Mesenchymal stem cell (in vitro differentiated cells and primary cell): ENCODE measurements at regions not wholly inside any gene's neighbourhood (a gene's known extent, or its start where the extent isn't known, plus 50 kb on each side); places are given as distances from the start of the nearest gene placed in this dataset.
"Not testable (repeated sequence)": the region's sequence is repeated elsewhere in the genome, so short reads cannot be mapped to it uniquely, and the experiment has no call there.

Source experiments
- DNase-seq: peaks from one replicate; pipeline ENCODE4 v3.0.0-alpha.2; 2013
- H2AFZ ChIP-seq: one replicate; pipeline ENCODE4 v1.6.1; 2013; ENCODE audit warnings: low read depth, mild to moderate bottlenecking, control low read depth, inconsistent platforms, low read length, moderate library complexity
- H2AK5ac ChIP-seq: 2 replicates; pipeline ENCODE4 v1.6.1; 2013; ENCODE audit warnings: low read length, moderate library complexity, mild to moderate bottlenecking, inconsistent platforms; ENCODE audit not compliant: severe bottlenecking
- H2BK120ac ChIP-seq: one replicate; pipeline ENCODE4 v1.6.1; 2013; ENCODE audit warnings: low read depth, mild to moderate bottlenecking, inconsistent platforms, low read length, moderate library complexity
- H2BK12ac ChIP-seq, 2 experiments: one replicate each; pipeline ENCODE4 v1.6.1; 2013; ENCODE audit warnings: inconsistent platforms in 2 of 2, low read length in 2 of 2, mild to moderate bottlenecking in 2 of 2, moderate library complexity in 2 of 2, control low read depth in 1 of 2
- H2BK15ac ChIP-seq: one replicate; pipeline ENCODE4 v1.6.1; 2013; ENCODE audit warnings: mild to moderate bottlenecking, low read depth, inconsistent platforms; ENCODE audit not compliant: poor library complexity, severe bottlenecking
- H2BK5ac ChIP-seq: 2 replicates; pipeline ENCODE4 v1.6.1; 2013; ENCODE audit warnings: low read depth, mild to moderate bottlenecking, low read length, control low read depth, inconsistent platforms; ENCODE audit not compliant: poor library complexity, severe bottlenecking
- H3K14ac ChIP-seq, 2 experiments: one replicate each; pipeline ENCODE4 v1.6.1; 2013; ENCODE audit warnings: inconsistent platforms in 2 of 2, low read length in 2 of 2, control low read depth in 1 of 2, mild to moderate bottlenecking in 1 of 2, moderate library complexity in 1 of 2
- H3K18ac ChIP-seq, 2 experiments: one replicate each; pipeline ENCODE4 v1.6.1; 2013; ENCODE audit warnings: inconsistent platforms in 2 of 2, low read length in 2 of 2, control low read depth in 1 of 2, low read depth in 1 of 2, mild to moderate bottlenecking in 1 of 2
- H3K23ac ChIP-seq, 2 experiments: one replicate each; pipeline ENCODE4 v1.6.1; 2013; ENCODE audit warnings: inconsistent platforms in 2 of 2, low read length in 2 of 2, mild to moderate bottlenecking in 2 of 2, moderate library complexity in 2 of 2, control low read depth in 1 of 2
- H3K27ac ChIP-seq: 2 replicates; pipeline ENCODE4 v1.5.1; 2013; ENCODE audit warnings: mild to moderate bottlenecking, moderate library complexity, low read length, control low read depth, inconsistent platforms; ENCODE audit not compliant: poor library complexity, severe bottlenecking
- H3K27me3 ChIP-seq, 2 experiments: 2 replicates each; pipeline versions ENCODE4 v1.6.1 to v1.7.0; 2013; ENCODE audit warnings: low read length in 2 of 2, mild to moderate bottlenecking in 2 of 2, moderate library complexity in 2 of 2, control low read depth in 1 of 2, inconsistent platforms in 1 of 2; ENCODE audit not compliant: control insufficient read depth in 1 of 2, insufficient read depth in 1 of 2
- H3K36me3 ChIP-seq, 2 experiments: 2 replicates each; pipeline versions ENCODE4 v1.6.1 to v1.7.0; 2013; ENCODE audit warnings: low read length in 2 of 2, control low read depth in 1 of 2, inconsistent platforms in 1 of 2, low read depth in 1 of 2, mild to moderate bottlenecking in 1 of 2; ENCODE audit not compliant: insufficient read depth in 2 of 2, control insufficient read depth in 1 of 2
- H3K4ac ChIP-seq, 2 experiments: one replicate each; pipeline ENCODE4 v1.6.1; 2013; ENCODE audit warnings: inconsistent platforms in 2 of 2, low read length in 2 of 2, mild to moderate bottlenecking in 2 of 2, moderate library complexity in 2 of 2, control low read depth in 1 of 2, low read depth in 1 of 2
- H3K4me1 ChIP-seq: 2 replicates; pipeline ENCODE4 v1.6.1; 2013; ENCODE audit warnings: low read depth, low read length, control low read depth; ENCODE audit not compliant: control insufficient read depth, insufficient read depth
- H3K4me2 ChIP-seq: 2 replicates; pipeline ENCODE4 v1.6.1; 2013; ENCODE audit warnings: low read length, mild to moderate bottlenecking, inconsistent platforms; ENCODE audit not compliant: poor library complexity, severe bottlenecking
- H3K4me3 ChIP-seq, 2 experiments: 2 replicates each; pipeline versions ENCODE4 v1.5.1 to v1.7.0; 2013; ENCODE audit warnings: low read length in 2 of 2, mild to moderate bottlenecking in 2 of 2, control low read depth in 1 of 2, low read depth in 1 of 2; ENCODE audit not compliant: insufficient read depth in 1 of 2
- H3K79me1 ChIP-seq: replicated peaks from 2 replicates; pipeline ENCODE4 v1.6.1; 2013; ENCODE audit warnings: mild to moderate bottlenecking, control low read depth, low read length, inconsistent platforms; ENCODE audit not compliant: poor library complexity, severe bottlenecking
- H3K9ac ChIP-seq: 2 replicates; pipeline ENCODE4 v1.7.0; 2013; ENCODE audit warnings: mild to moderate bottlenecking, low read length, moderate library complexity
- H3K9me3 ChIP-seq: 2 replicates; pipeline ENCODE4 v1.7.0; 2013; ENCODE audit warnings: mild to moderate bottlenecking, low read length; ENCODE audit not compliant: control insufficient read depth
- H4K8ac ChIP-seq: one replicate; pipeline ENCODE4 v1.6.1; 2013; ENCODE audit warnings: inconsistent platforms, mild to moderate bottlenecking, low read length, moderate library complexity
- H4K91ac ChIP-seq: one replicate; pipeline ENCODE4 v1.6.1; 2013; ENCODE audit warnings: mild to moderate bottlenecking, low read length, inconsistent platforms
- WGBS: methylation state at CpG from one replicate; pipeline ENCODE4 v1.1.7; 2013; ENCODE audit warnings: mixed read lengths; 5-methylcytosine and 5-hydroxymethylcytosine counted together

GRCh38 chr2:21836719-21837118 is 713.0 kb downstream of the TDRD15 start:
- 81% methylated on average over 1 of the region's 1 CpG for WGBS
- H2BK12ac ChIP-seq = no peak overlapping the region
- no peaks in the 10 kb centered on the region for H3K79me1 ChIP-seq
- H3K4me3 ChIP-seq = peak overlapping the region in 1 of 2 experiments; percentile 42
- no peak overlapping the region for H3K18ac ChIP-seq
- peak overlapping the region; percentile 38 for H3K27ac ChIP-seq
- no peak overlapping the region for H4K8ac ChIP-seq
- no peaks in the 10 kb centered on the region for H3K9me3 ChIP-seq
- no peak overlapping the region for H2AK5ac ChIP-seq
- no peaks in the 10 kb centered on the region for H3K36me3 ChIP-seq
- H2BK15ac ChIP-seq = no peak overlapping the region
- no peak overlapping the region for H2AFZ ChIP-seq
- H3K4me2 ChIP-seq = peak overlapping the region; percentile 16
- no peak overlapping the region for H3K4ac ChIP-seq
- H4K91ac ChIP-seq = no peak overlapping the region
- peak overlapping the region; percentile 9 for H3K9ac ChIP-seq
- H3K4me1 ChIP-seq = no peaks in the 10 kb centered on the region
- no peak overlapping the region for H2BK5ac ChIP-seq
- no peaks in the 10 kb centered on the region for H3K27me3 ChIP-seq
- H2BK120ac ChIP-seq = no peak overlapping the region
- H3K23ac ChIP-seq = no peak overlapping the region
- peak; percentile 43 for DNase-seq
- H3K14ac ChIP-seq = no peak overlapping the region

- H2BK5ac ChIP-seq = no peak overlapping the region
- H2AFZ ChIP-seq = no peak overlapping the region
- peak overlapping the region; percentile 12 for H3K9ac ChIP-seq
- DNase-seq = peak; percentile 81
- H3K4ac ChIP-seq = no peak overlapping the region
- no peaks in the 10 kb centered on the region for H3K4me1 ChIP-seq
- 80% methylated on average over 1 of the region's 5 CpGs for WGBS
- no peaks in the 10 kb centered on the region for H3K27me3 ChIP-seq
- H4K8ac ChIP-seq = no peak overlapping the region
- H2BK12ac ChIP-seq = no peak overlapping the region
- no peaks in the 10 kb centered on the region for H3K36me3 ChIP-seq
- H3K79me1 ChIP-seq = no peaks in the 10 kb centered on the region
- H4K91ac ChIP-seq = no peak overlapping the region
- no peak overlapping the region for H2BK120ac ChIP-seq
- H3K27ac ChIP-seq = peak overlapping the region; percentile 38
- no peak overlapping the region for H2AK5ac ChIP-seq
- H3K4me2 ChIP-seq = peak overlapping the region; percentile 16
- no peak overlapping the region for H3K23ac ChIP-seq
- H3K18ac ChIP-seq = no peak overlapping the region
- peak overlapping the region in 1 of 2 experiments; percentile 42 for H3K4me3 ChIP-seq
- H3K14ac ChIP-seq = no peak overlapping the region
- H3K9me3 ChIP-seq = no peaks in the 10 kb centered on the region
- no peak overlapping the region for H2BK15ac ChIP-seq
Measured at GRCh38 chr2:21837168-21837960, 713.6 kb downstream of the TDRD15 start.

- Histone ChIP-seq H2BK15ac (no peak overlapping the region), H3K14ac (no peak overlapping the region), H3K27me3 (no peaks in the 10 kb centered on the region), H2AFZ (no peak overlapping the region), H3K9me3 (no peaks in the 10 kb centered on the region), H2BK5ac (no peak overlapping the region), H3K4ac (no peak overlapping the region), H3K23ac (no peak overlapping the region), H2AK5ac (no peak overlapping the region), H3K36me3 (no peaks in the 10 kb centered on the region), H3K4me3 (no peak overlapping the region), H3K79me1 (no peaks in the 10 kb centered on the region), H2BK12ac (no peak overlapping the region), H3K9ac (no peak overlapping the region), H4K8ac (no peak overlapping the region), H3K4me2 (no peak overlapping the region), H4K91ac (no peak overlapping the region), H3K18ac (no peak overlapping the region), H3K27ac (no peak overlapping the region), H2BK120ac (no peak overlapping the region), H3K4me1 (no peaks in the 10 kb centered on the region)
- 78% methylated on average over 3 of the region's 3 CpGs for WGBS
- DNase-seq = no peak
Measured at GRCh38 chr2:21841341-21841740, 717.6 kb downstream of the TDRD15 start.

- not testable (repeated sequence) for H3K4me1 ChIP-seq, H4K91ac ChIP-seq, H3K4me3 ChIP-seq, H3K79me1 ChIP-seq, H3K23ac ChIP-seq, H3K18ac ChIP-seq, H3K27me3 ChIP-seq, H2BK15ac ChIP-seq, H2AK5ac ChIP-seq, H2BK5ac ChIP-seq, H3K14ac ChIP-seq, H3K9ac ChIP-seq, DNase-seq, H3K4ac ChIP-seq, H2BK12ac ChIP-seq, H2BK120ac ChIP-seq, H3K9me3 ChIP-seq, H3K4me2 ChIP-seq, H3K27ac ChIP-seq, H4K8ac ChIP-seq, H3K36me3 ChIP-seq, H2AFZ ChIP-seq
- WGBS = 91% methylated on average over 7 of the region's 7 CpGs
Measured at GRCh38 chr2:21850367-21850766, 726.6 kb downstream of the TDRD15 start.
